ENCODE measurements at regions not wholly inside any gene's neighbourhood (a gene's known extent, or its start where the extent isn't known, plus 50 kb on each side); places are given as distances from the start of the nearest gene placed in this dataset.
"Not testable (repeated sequence)": the region's sequence is repeated elsewhere in the genome, so short reads cannot be mapped to it uniquely, and the experiment has no call there.

GRCh38 chr21:6060054-6060681 is 4461.2 kb upstream of the TPTE start:
- not testable (repeated sequence) for DNase-seq (ENCODE audit: low read depth in 2 of 3, low spot score in 2 of 3)

GRCh38 chr21:6066320-6066985 is 4454.9 kb upstream of the TPTE start:
- not testable (repeated sequence) for DNase-seq (ENCODE audit: low read depth in 2 of 3, low spot score in 2 of 3)

GRCh38 chr21:6068098-6068831 is 4453.1 kb upstream of the TPTE start:
- not testable (repeated sequence) for DNase-seq (ENCODE audit: low read depth in 2 of 3, low spot score in 2 of 3)

- not testable (repeated sequence) for DNase-seq (ENCODE audit: low read depth in 2 of 3, low spot score in 2 of 3)
These were observed 4451.2 kb upstream of the TPTE start for GRCh38 chr21:6070213-6070612.

- not testable (repeated sequence) for DNase-seq (ENCODE audit: low read depth in 2 of 3, low spot score in 2 of 3)
These were observed 4448.7 kb upstream of the TPTE start for GRCh38 chr21:6072691-6073090.

- not testable (repeated sequence) for DNase-seq (ENCODE audit: low read depth in 2 of 3, low spot score in 2 of 3)
These were observed 4447.2 kb upstream of the TPTE start for GRCh38 chr21:6073993-6074705.

- DNase-seq (ENCODE audit: low read depth in 2 of 3, low spot score in 2 of 3): not testable (repeated sequence)
These were observed 4446.4 kb upstream of the TPTE start for GRCh38 chr21:6074935-6075334.

GRCh38 chr21:6075627-6076208 is 4445.7 kb upstream of the TPTE start:
- not testable (repeated sequence) for DNase-seq (ENCODE audit: low read depth in 2 of 3, low spot score in 2 of 3)

- DNase-seq (ENCODE audit: low read depth in 2 of 3, low spot score in 2 of 3): not testable (repeated sequence)
These were observed 4444.0 kb upstream of the TPTE start for GRCh38 chr21:6077358-6077757.

GRCh38 chr21:6078902-6079301 is 4442.5 kb upstream of the TPTE start:
- not testable (repeated sequence) for DNase-seq (ENCODE audit: low read depth in 2 of 3, low spot score in 2 of 3)

- DNase-seq (ENCODE audit: low read depth in 2 of 3, low spot score in 2 of 3): not testable (repeated sequence)
These were observed 4440.3 kb upstream of the TPTE start for GRCh38 chr21:6080941-6081655.

- DNase-seq (ENCODE audit: low read depth in 2 of 3, low spot score in 2 of 3): not testable (repeated sequence)
These were observed 4439.2 kb upstream of the TPTE start for GRCh38 chr21:6082166-6082565.

GRCh38 chr21:6083574-6084120 is 4437.7 kb upstream of the TPTE start:
- not testable (repeated sequence) for DNase-seq (ENCODE audit: low read depth in 2 of 3, low spot score in 2 of 3)

- not testable (repeated sequence) for DNase-seq (ENCODE audit: low read depth in 2 of 3, low spot score in 2 of 3)
These were observed 4435.3 kb upstream of the TPTE start for GRCh38 chr21:6086038-6086437.

- not testable (repeated sequence) for DNase-seq (ENCODE audit: low read depth in 2 of 3, low spot score in 2 of 3)
These were observed 4433.7 kb upstream of the TPTE start for GRCh38 chr21:6087579-6088178.

GRCh38 chr21:6090286-6090908 is 4431.0 kb upstream of the TPTE start:
- DNase-seq (ENCODE audit: low read depth in 2 of 3, low spot score in 2 of 3): not testable (repeated sequence)

GRCh38 chr21:6091335-6092027 is 4429.9 kb upstream of the TPTE start:
- DNase-seq (ENCODE audit: low read depth in 2 of 3, low spot score in 2 of 3): not testable (repeated sequence)

- DNase-seq (ENCODE audit: low read depth in 2 of 3, low spot score in 2 of 3): not testable (repeated sequence)
These were observed 4429.0 kb upstream of the TPTE start for GRCh38 chr21:6092401-6092800.

Measured in hematopoietic multipotent progenitor cell (in vitro differentiated cells).